A549 (cell line): ENCODE measurements at regions not wholly inside any gene's neighbourhood (a gene's known extent, or its start where the extent isn't known, plus 50 kb on each side); places are given as distances from the start of the nearest gene placed in this dataset.

Source experiments
- ATAC-seq, 2 experiments: fragments of 200-7000 bp in 1 of 2; fragments of >200 bp in 1 of 2; cut with Nextera tagmentation in 1 of 2; cut with Tn5 transposase in 1 of 2; 3 replicates each; pipeline versions ENCODE4 v1.8.0 to v1.9.1; 2018 to 2020; ENCODE audit warnings: mild to moderate bottlenecking in 1 of 2, moderate library complexity in 1 of 2
- CTCF ChIA-PET: fragments of 300-600 bp; sonication (Branson Sonifier 250); formaldehyde crosslinking; extraction: SDS; loops from one replicate; lab custom pipeline; 2021; ENCODE audit warnings: antibody characterized with exemption, inconsistent platforms; lab: Yijun Ruan, JAX
- POLR2A ChIA-PET: fragments of 350-600 bp; formaldehyde crosslinking; extraction: SDS; loops from one replicate; lab custom pipeline; 2021; ENCODE audit warnings: antibody characterized with exemption, inconsistent platforms; lab: Yijun Ruan, JAX
- DNase-seq, 2 experiments: peaks; one replicate each; pipeline versions ENCODE4 v3.0.0 to v3.0.0-alpha.2; 2011 to 2016; ENCODE audit warnings: low read depth in 1 of 2, low spot score in 1 of 2
- FAIRE-seq: peaks from 2 replicates; lab custom pipeline; 2011; peaks lifted over from hg19 to GRCh38; lab: Jason Lieb, UNC
- H3K27ac ChIP-seq, 2 experiments: fragments of >200 bp; sonication (Bioruptor Twin); formaldehyde crosslinking; 3 replicates each; pipeline ENCODE4 v1.5.1; 2016 to 2017
- H3K4me1 ChIP-seq: fragments of >200 bp; sonication (Bioruptor Twin); formaldehyde crosslinking; 3 replicates; pipeline ENCODE4 v1.6.1; 2016
- H3K4me2 ChIP-seq: fragments of >200 bp; sonication (Bioruptor Twin); formaldehyde crosslinking; 3 replicates; pipeline ENCODE4 v1.6.1; 2016
- H3K4me3 ChIP-seq: fragments of >200 bp; sonication (Bioruptor Twin); formaldehyde crosslinking; 3 replicates; pipeline ENCODE4 v1.5.1; 2016
- H3K9me3 ChIP-seq: fragments of >200 bp; sonication (Bioruptor Twin); formaldehyde crosslinking; 3 replicates; pipeline ENCODE4 v1.6.1; 2016
- CBX2 ChIP-seq: fragments of 200-600 bp; sonication (generic); IDR thresholded peaks from 2 replicates; pipeline ENCODE4 v1.6.1; 2016; ENCODE audit warnings: low read depth, mild to moderate bottlenecking, borderline replicate concordance
- CBX8 ChIP-seq: fragments of 200-600 bp; sonication (generic); IDR thresholded peaks from 2 replicates; pipeline ENCODE4 v1.6.1; 2016
- CEBPB ChIP-seq, 2 experiments: fragments of >200 bp in 1 of 2; sonication (Bioruptor Twin) in 1 of 2; formaldehyde crosslinking in 1 of 2; IDR thresholded peaks; 2 replicates each; pipeline ENCODE4 v1.6.1; 2012 to 2016
- EHF ChIP-seq: fragments of 250-450 bp; sonication (Bioruptor Pico); IDR thresholded peaks from 2 replicates; pipeline ENCODE4 v1.5.0; 2020; ENCODE audit warnings: mild to moderate bottlenecking
- FOSL2 ChIP-seq, 2 experiments: fragments of 450-650 bp in 1 of 2; fragments of >200 bp in 1 of 2; sonication (Bioruptor Twin) in 1 of 2; formaldehyde crosslinking; IDR thresholded peaks; 2 replicates each; pipeline versions ENCODE4 v1.5.0 to v1.6.1; 2016 to 2020; ENCODE audit warnings: mild to moderate bottlenecking in 1 of 2, moderate library complexity in 1 of 2
- GATA3 ChIP-seq: IDR thresholded peaks from 2 replicates; pipeline ENCODE4 v1.6.1; 2012; ENCODE audit warnings: borderline replicate concordance
- HEYL ChIP-seq: fragments of 250-450 bp; sonication (Bioruptor Pico); IDR thresholded peaks from 2 replicates; pipeline ENCODE4 v1.8.0; 2021; ENCODE audit warnings: mild to moderate bottlenecking, moderate library complexity
- JUN ChIP-seq, 2 experiments: fragments of >200 bp; sonication (Bioruptor Twin); formaldehyde crosslinking; IDR thresholded peaks; 2 replicates in 1 of 2; 3 replicates in 1 of 2; pipeline ENCODE4 v1.6.1; 2016 to 2017
- JUNB ChIP-seq: fragments of >200 bp; sonication (Bioruptor Twin); formaldehyde crosslinking; IDR thresholded peaks from 2 replicates; pipeline ENCODE4 v1.6.1; 2016
- PHF8 ChIP-seq: fragments of 200-600 bp; sonication (generic); IDR thresholded peaks from 2 replicates; pipeline ENCODE4 v1.6.1; 2016; ENCODE audit warnings: low read depth, mild to moderate bottlenecking, antibody characterized with exemption, moderate library complexity, borderline replicate concordance
- POLR2AphosphoS2 ChIP-seq: conservative IDR thresholded peaks from 2 replicates; pipeline ENCODE4 v1.6.1; 2012; ENCODE audit warnings: low read length, improper control_type of control experiment, inconsistent platforms
- RAD21 ChIP-seq, 2 experiments: fragments of >200 bp in 1 of 2; sonication (Bioruptor Twin) in 1 of 2; formaldehyde crosslinking in 1 of 2; IDR thresholded peaks in 1 of 2; conservative IDR thresholded peaks in 1 of 2; 2 replicates in 1 of 2; 3 replicates in 1 of 2; pipeline ENCODE4 v1.6.1; 2012 to 2018; ENCODE audit warnings: inconsistent platforms in 1 of 2
- RCOR1 ChIP-seq: fragments of 150-350 bp; IDR thresholded peaks from 2 replicates; pipeline ENCODE4 v1.6.1; 2014; ENCODE audit warnings: antibody characterized with exemption, low read length, low read depth
- RFX5 ChIP-seq: fragments of 450-650 bp; IDR thresholded peaks from 2 replicates; pipeline ENCODE4 v1.7.1; 2014; ENCODE audit warnings: antibody characterized with exemption, mild to moderate bottlenecking, moderate library complexity
- WGBS: methylation state at CpG from one replicate; pipeline ENCODE4 v1.1.6; 2017; ENCODE audit errors: missing lambda C conversion rate; 5-methylcytosine and 5-hydroxymethylcytosine counted together
- TF ChIP-seq, protein P1 (sequence below): fragments of >200 bp; sonication (Bioruptor Twin); formaldehyde crosslinking; IDR thresholded peaks from 2 replicates; pipeline ENCODE4 v1.6.1; 2016
- TF ChIP-seq, protein P2 (sequence below): fragments of 250-450 bp; sonication (Bioruptor Pico); IDR thresholded peaks from 2 replicates; pipeline ENCODE4 v1.5.0; 2021; ENCODE audit warnings: mild to moderate bottlenecking, moderate library complexity, borderline replicate concordance
- TF ChIP-seq, protein P3 (sequence below): fragments of >200 bp; sonication (Bioruptor Twin); formaldehyde crosslinking; IDR thresholded peaks from 3 replicates; pipeline ENCODE4 v1.6.1; 2016

DNA sequence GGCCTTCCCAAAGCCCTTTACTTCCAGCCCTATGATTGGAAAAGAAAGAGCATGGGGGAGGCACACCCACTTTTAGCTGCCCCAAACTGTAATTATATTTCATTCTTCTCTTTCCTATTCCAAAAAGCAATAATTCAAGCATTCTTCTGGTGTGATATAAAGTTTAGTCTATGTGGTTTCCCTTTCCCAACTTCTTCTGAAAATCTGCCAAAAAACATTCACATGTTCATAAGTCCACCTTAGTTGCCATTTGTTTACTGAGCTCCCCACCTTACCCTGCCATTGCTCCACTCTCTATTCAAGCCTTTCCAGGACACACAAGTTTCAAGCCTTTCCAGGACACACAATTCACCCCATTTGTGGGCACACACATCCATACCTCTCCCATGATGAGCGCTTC, 111.6 kb upstream of the BMAL1 start:
- 100% methylated on average over 1 of the region's 1 CpG for WGBS
- Histone ChIP-seq H3K27ac (peak overlapping the region in 1 of 2 experiments; percentile 6; a peak in 1 of 6 replicates), H3K9me3 (no peaks in the 10 kb centered on the region), H3K4me3 (no peak overlapping the region), H3K4me1 (peaks cover 26% of the 10 kb centered on the region), H3K4me2 (no peak overlapping the region)
- ATAC-seq (no peak), DNase-seq (no peak), FAIRE-seq (no peak)
- POLR2A ChIA-PET, result no interaction called here
- TF ChIP-seq EHF (CRISPR knock-in tag) (no peak), CEBPB (IDR thresholded peaks at IDR 0.05) (no peak), GATA3 (no peak), RCOR1 (no peak), JUNB (no peak), JUN (IDR thresholded peaks at IDR 0.05) (no peak), HEYL (CRISPR knock-in tag) (no peak)
- TF ChIP-seq, protein P1, sequence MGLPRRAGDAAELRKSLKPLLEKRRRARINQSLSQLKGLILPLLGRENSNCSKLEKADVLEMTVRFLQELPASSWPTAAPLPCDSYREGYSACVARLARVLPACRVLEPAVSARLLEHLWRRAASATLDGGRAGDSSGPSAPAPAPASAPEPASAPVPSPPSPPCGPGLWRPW, result no peak
- CTCF ChIA-PET, result interaction anchor here (2.2 kb wide), 1 partner anchor 17 kb away, joined by 8 read pairs; no protein-coding TSS in a partner anchor

DNA sequence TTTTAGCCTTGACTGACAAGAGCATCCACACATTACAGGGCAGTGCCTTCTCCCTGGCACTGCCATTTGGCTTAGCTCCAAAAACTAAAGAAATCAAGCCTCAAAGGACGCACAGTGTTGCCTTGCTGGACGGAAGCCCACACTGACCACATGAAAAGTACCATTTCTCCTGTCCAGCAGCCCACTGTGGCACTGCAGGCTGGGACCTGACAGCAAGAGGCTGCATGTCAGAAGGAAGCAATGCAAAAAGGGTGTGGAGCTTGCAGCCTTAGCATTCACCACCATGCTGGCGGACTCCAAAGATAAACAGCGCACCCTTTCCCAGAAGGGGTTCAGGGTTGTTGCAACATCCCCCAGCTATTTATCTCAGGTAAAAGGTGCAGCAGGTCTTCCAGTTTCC, 109.3 kb upstream of the BMAL1 start:
- POLR2A ChIA-PET, result interaction anchor here (1.0 kb wide), 1 partner anchor 295 kb away, joined by 3 read pairs; the partner anchor contains the start of gene BTBD10
- CTCF ChIA-PET, result interaction anchor here (1.0 to 2.8 kb wide), 3 partner anchors 21 to 207 kb away, joined by 3 to 11 read pairs (median 7); no protein-coding TSS in a partner anchor
- ATAC-seq, result peak in 1 of 2 experiments; percentile 28; a peak in 1 of 6 replicates
- TF ChIP-seq, protein P2, sequence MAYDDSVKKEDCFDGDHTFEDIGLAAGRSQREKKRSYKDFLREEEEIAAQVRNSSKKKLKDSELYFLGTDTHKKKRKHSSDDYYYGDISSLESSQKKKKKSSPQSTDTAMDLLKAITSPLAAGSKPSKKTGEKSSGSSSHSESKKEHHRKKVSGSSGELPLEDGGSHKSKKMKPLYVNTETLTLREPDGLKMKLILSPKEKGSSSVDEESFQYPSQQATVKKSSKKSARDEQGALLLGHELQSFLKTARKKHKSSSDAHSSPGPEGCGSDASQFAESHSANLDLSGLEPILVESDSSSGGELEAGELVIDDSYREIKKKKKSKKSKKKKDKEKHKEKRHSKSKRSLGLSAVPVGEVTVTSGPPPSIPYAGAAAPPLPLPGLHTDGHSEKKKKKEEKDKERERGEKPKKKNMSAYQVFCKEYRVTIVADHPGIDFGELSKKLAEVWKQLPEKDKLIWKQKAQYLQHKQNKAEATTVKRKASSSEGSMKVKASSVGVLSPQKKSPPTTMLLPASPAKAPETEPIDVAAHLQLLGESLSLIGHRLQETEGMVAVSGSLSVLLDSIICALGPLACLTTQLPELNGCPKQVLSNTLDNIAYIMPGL (CRISPR knock-in tag), result no peak
- TF ChIP-seq RAD21 (conservative IDR thresholded peaks at IDR 0.05 in 1 of 2, IDR thresholded peaks at IDR 0.05 in 1 of 2) (no peak), CBX2 (no peak), CEBPB (IDR thresholded peaks at IDR 0.05) (no peak), PHF8 (no peak), RFX5 (no peak), HEYL (CRISPR knock-in tag) (no peak), POLR2AphosphoS2 (no peak), CBX8 (no peak)
- TF ChIP-seq, protein P3, sequence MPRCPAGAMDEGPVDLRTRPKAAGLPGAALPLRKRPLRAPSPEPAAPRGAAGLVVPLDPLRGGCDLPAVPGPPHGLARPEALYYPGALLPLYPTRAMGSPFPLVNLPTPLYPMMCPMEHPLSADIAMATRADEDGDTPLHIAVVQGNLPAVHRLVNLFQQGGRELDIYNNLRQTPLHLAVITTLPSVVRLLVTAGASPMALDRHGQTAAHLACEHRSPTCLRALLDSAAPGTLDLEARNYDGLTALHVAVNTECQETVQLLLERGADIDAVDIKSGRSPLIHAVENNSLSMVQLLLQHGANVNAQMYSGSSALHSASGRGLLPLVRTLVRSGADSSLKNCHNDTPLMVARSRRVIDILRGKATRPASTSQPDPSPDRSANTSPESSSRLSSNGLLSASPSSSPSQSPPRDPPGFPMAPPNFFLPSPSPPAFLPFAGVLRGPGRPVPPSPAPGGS, result no peak
- no peak for DNase-seq
- Histone ChIP-seq H3K4me1 (peaks cover 26% of the 10 kb centered on the region), H3K9me3 (no peaks in the 10 kb centered on the region), H3K4me2 (no peak overlapping the region), H3K27ac (peak overlapping the region in 1 of 2 experiments; percentile 44; a peak in 3 of 6 replicates), H3K4me3 (no peak overlapping the region)
- no peak for FAIRE-seq
- WGBS, result 88% methylated on average over 4 of the region's 4 CpGs

DNA sequence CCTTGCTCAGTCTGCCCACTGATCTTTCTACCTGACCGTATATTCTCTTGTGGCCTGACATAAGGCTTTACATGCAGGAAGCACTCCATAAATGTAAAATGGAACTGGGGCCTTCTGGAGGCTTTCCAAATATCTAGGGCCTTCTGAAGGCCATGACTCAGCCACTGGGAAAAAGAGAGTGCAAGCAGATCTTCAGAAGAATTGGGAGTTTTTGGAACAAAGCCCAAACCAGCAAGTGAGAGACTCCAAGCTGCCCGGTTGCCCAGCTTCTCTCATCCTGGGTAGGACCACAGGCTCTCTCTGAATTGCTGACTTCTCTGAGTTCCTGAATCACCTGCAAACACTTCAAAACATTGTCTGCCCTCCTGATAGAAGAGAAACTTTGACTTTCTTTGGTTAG, 107.9 kb upstream of the BMAL1 start:
- H3K4me3 ChIP-seq, result no peak overlapping the region
- FAIRE-seq, result no peak
- CTCF ChIA-PET, result interaction anchor here (1.0 to 2.6 kb wide), 6 partner anchors 9 to 206 kb away, joined by 3 to 16 read pairs (median 5); no protein-coding TSS in a partner anchor
- peak in 1 of 2 experiments; percentile 58 for DNase-seq
- WGBS, result 3% methylated on average over 2 of the region's 2 CpGs
- H3K4me2 ChIP-seq, result peak overlapping the region; percentile 42
- H3K27ac ChIP-seq, result peak overlapping the region in 1 of 2 experiments; percentile 44; a peak in 4 of 6 replicates
- no peak for TF ChIP-seq FOSL2 (IDR thresholded peaks at IDR 0.05)
- peak; percentile 24; the same call in 1 of the 2 replicates for TF ChIP-seq FOSL2 (CRISPR knock-in tag; IDR thresholded peaks at IDR 0.05)
- no peak for TF ChIP-seq PHF8
- POLR2A ChIA-PET, result no interaction called here
- no peaks in the 10 kb centered on the region for H3K9me3 ChIP-seq
- H3K4me1 ChIP-seq, result peaks cover 26% of the 10 kb centered on the region
- ATAC-seq, result peak; percentile 48 to 72; a peak in 5 of 6 replicates
